ENCODE measurements at regions not wholly inside any gene's neighbourhood (a gene's known extent, or its start where the extent isn't known, plus 50 kb on each side); places are given as distances from the start of the nearest gene placed in this dataset.
A peak's percentile ranks its signal among the peaks of the same experiment; 100 is the strongest.
"Not testable (repeated sequence)": the region's sequence is repeated elsewhere in the genome, so short reads cannot be mapped to it uniquely, and the experiment has no call there.

DNA sequence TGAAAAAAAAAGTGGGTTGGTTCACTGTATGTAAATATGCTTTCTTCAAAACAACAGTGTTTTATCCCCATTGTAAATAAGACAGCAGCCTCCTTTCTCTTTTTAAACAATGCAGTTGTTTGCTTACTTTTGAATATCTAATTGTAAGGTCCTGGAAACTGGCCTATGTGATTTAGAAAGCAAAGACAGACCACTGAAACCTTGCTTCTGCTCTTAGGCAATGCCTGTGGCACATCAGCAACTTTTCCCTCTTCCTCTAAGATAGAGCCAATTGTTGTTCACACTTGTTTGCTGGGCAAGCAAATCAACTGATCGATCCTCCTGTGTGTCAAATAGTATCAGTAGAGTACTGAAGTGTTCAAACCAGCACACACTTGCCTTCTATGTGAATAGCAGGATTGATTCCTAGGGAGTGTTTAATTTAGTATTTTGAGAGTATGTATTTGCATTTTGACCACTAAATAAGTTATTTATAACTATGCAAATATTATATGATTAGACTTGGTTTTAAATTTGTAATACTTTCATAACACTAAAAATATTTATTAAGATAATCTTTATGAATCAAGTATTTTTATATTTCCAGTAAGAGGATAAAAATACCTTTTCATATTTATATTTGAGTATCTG lies 55.4 kb upstream of the GRPR start:
- no peak for DNase-seq

GRCh38 chrX:16063921-16064320 lies 59.4 kb upstream of the GRPR start:
- DNase-seq, result no peak

DNA sequence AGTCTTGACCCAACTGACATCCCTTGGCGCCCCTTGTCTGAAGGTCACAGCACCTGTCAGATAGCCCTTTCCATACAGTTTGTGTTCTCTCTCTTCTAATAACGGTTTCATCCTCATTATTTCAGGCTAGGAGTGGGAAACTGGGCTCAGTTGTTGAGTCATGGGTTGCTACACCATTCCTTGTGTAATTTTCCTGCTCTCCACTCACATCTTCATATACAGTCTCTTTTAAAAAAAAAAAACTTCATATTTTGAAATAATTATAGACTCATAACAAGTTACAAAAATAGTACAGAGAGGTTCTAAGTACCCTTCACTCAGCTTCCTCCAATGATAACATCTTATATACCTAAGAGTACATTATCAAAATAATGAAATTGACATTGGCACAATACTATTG lies 60.2 kb upstream of the GRPR start:
- no peak for DNase-seq

DNA sequence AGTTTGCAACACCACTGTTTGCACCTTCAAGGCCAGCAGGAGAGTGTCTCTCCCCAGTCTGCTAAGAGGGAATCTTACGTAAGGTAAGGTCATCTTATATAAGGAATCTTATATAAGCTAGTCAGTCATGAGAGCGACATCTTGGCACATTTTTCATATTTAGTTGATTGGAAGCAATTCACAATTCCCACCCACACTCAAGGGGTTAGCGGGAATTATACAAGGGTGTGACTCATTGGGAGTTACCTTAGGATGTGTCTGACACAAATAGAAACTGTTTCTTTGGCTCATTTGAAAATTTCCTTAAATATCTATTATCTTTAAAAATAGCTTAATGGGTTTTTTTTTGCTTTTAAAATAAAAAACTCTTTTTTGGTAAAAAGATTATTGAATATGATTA lies 62.1 kb upstream of the GRPR start:
- DNase-seq, result no peak

- DNase-seq, result no peak
Measured at GRCh38 chrX:16060252-16060651, 63.1 kb upstream of the GRPR start.

DNA sequence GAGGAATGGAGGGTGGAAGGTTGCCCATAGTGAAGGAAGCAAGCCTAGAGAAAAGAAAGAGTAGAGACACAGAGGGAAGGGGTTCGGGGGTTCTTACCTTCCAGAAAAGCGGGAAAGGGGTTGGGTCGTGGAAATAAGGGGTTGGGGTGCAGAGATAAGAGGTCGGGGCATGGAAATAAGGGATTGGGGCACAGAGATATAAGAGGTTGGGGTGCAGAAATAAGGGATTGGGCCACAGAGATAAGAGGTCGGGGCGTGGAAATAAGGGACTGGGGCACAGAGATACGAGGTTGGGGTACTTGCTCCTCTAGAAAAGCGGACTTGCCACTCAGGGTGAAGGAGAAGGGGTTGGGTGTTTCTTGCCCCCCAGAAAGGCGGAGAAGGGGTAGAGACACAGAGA lies 74.2 kb upstream of the GRPR start:
- not testable (repeated sequence) for DNase-seq

- DNase-seq, result no peak
Measured at GRCh38 chrX:16042980-16043379, 80.4 kb upstream of the GRPR start.

DNA sequence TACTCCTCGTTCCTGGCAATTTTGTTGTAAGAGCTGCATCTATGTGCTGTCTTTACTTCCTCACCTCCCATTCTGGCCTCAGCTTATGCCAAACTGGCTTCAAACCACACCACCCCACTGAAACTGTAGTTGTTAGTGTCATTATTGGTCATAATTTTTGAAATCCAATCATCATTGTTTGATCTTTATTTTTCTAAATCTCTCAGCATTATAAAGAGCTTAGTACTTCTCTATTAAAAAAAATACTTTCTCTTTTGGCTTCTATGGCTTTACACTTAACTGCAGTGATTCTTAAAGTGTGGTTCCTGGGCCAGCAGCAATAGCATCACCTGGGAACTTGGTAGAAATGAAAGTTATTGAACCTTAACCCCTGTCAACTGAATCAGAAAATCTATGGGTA lies 83.5 kb upstream of the GRPR start:
- DNase-seq, result no peak

DNA sequence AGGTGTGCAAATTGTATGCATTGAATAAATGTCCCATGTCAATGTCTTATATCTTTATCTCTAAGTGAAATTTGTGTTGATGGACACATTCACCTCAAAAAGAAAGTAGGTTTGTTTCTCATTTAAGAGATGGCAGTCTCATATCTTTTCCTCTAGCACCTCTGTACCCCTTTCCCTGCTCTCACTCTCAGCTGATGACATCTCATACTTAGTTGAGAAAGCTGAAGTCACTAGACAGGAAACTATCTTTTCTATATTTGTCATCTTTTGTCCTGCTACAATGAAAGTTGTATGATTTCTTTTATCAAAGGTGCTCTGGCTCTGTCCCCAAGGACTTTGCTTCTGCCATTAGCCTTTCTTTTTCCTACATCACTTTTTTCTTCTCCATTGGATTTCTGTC lies 84.0 kb upstream of the GRPR start:
- no peak for DNase-seq

GRCh38 chrX:16033331-16033730 lies 90.0 kb upstream of the GRPR start:
- no peak for DNase-seq

DNA sequence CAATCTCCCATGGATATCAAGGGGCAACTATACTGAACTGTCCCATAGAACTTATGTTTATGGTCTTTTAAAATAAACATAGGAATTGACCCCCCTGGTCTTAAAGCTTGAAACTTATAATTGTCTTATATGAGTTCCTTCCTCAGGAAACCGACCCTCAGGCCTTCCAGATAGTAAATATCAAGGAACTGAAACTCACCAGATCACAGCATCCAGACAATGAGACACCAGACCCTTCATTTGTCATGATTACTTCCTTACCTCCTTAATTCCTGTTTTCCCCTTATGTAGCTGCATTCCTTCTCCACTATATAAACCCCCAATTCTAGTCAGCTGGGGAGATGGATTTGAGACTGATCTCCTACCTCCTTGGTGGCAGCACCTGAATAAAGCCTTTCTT lies 94.8 kb upstream of the GRPR start:
- DNase-seq, result no peak

GRCh38 chrX:16023790-16024734 lies 99.3 kb upstream of the GRPR start:
- peak; percentile 4 for DNase-seq

GRCh38 chrX:16022580-16023200 lies 100.7 kb upstream of the GRPR start:
- no peak for DNase-seq

DNA sequence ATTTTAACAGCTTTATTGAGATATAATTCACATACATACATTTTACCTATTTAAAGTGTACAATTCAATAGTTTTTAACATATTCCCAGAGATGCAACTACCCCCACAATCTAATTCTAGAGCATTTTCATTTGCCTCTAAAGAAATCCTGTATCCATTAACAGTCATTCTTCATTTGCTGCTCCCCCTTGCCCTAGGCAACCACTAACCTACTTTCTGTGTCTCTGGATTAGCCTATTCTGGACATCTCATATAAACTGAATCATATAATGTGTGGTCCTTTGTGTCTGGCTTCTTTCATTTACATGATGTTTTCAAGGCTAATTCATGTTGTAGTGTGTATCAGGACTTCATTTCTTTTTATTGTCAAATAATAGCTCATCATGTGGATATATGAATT lies 105.1 kb upstream of the GRPR start:
- no peak for DNase-seq

- no peak for DNase-seq
Measured at GRCh38 chrX:16014171-16014570, 109.2 kb upstream of the GRPR start.

DNA sequence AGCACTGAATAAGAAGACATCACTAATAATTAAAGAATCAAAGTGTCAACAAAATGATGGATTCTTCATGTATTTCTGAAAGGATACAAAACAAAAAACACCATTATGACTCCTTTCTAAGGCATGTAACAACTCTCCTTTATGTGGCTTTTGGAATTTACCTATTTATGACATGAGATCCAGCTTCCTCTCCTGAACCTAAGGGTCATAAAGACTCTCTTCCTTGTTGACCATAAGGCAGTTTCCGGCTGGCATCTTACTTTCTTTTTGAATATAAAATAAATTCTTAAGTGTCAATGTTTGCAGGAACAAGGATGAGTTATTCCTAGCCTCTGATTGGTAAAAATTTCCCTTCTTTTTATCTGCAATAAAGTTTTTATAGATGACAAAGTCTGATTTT lies 111.1 kb upstream of the GRPR start:
- DNase-seq, result no peak

GRCh38 chrX:16005917-16006316 lies 117.4 kb upstream of the GRPR start:
- DNase-seq, result peak; percentile 52

- DNase-seq, result no peak
Measured at GRCh38 chrX:16002185-16002584, 121.2 kb upstream of the GRPR start.

DNA sequence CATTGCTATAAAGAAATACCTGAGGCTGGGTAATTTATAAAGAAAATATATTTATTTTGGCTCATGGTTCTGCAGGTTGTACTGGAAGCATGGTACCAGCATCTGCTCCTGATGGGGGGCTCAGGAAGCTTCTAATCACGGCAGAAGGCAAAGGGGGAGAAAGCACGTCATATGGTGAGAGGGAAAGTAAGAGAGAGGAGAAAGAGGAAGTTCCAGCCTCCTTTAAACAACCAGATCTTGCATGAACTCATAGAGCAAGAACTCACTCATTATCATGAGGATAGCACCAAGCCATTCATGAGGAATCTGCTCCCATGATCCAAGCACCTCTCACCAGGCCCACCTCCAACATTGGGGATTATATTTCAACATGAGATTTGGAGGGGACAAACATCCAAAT lies 125.0 kb upstream of the GRPR start:
- DNase-seq, result no peak

- peak; percentile 6 for DNase-seq
Measured at GRCh38 chrX:15989716-15990115, 133.6 kb upstream of the GRPR start.

GRCh38 chrX:15988661-15989603 lies 134.3 kb upstream of the AP1S2 start:
- DNase-seq, result peak; percentile 33

GRCh38 chrX:15985937-15986336 lies 131.3 kb upstream of the AP1S2 start:
- DNase-seq, result no peak

DNA sequence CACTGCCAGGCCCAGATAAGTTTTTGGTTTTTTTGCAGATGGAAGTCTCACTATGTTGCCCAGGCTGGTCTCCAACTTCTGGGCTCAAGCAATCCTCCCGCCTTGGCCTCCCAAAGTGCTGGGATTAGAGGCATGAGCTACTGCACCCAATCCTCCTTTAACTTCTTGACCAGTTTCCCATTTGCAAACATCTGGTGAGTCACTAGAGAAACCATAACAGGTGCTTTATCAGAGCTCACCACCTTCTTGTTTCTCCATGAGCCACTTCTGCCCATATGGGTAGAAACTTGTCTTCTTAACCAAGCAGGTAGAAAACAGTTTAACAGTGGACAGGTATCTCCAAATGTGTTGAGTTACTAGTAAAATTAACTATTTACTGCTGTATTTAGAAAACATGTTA lies 128.4 kb upstream of the AP1S2 start:
- DNase-seq, result no peak
